ENCODE measurements at regions not wholly inside any gene's neighbourhood (a gene's known extent, or its start where the extent isn't known, plus 50 kb on each side); places are given as distances from the start of the nearest gene placed in this dataset.
A peak's percentile ranks its signal among the peaks of the same experiment; 100 is the strongest.

- H2BK12ac ChIP-seq (ENCODE audit: low read depth, low read length) = 0 out of 2 replicates have a peak overlapping the region, but pooled peaks have one; percentile 11
- no peak overlapping the region for H3K56ac ChIP-seq (replicated peaks; ENCODE audit: insufficient read length, low read depth, low read length)
- no peak overlapping the region for H3K14ac ChIP-seq (ENCODE audit: insufficient read length)
- DNase-seq (ENCODE audit: low read depth in 1 of 2, low spot score in 2 of 2) (no peak), FAIRE-seq (no peak)
- H3K4me2 ChIP-seq (ENCODE audit: insufficient read depth in 1 of 2, low read depth in 2 of 2, low read length in 2 of 2) = no peak overlapping the region
- H3K4me1 ChIP-seq (replicated peaks in 1 of 4; ENCODE audit: control insufficient read depth in 3 of 4, insufficient read depth in 4 of 4, low read length in 3 of 4) = peaks cover 7 to 25% (median 17%) of the 10 kb centered on the region in 4 experiments
- peak overlapping the region; percentile 62; the same call in 1 of the 2 replicates for H2BK15ac ChIP-seq (ENCODE audit: low read length)
- H3K23ac ChIP-seq (ENCODE audit: insufficient read length) = no peak overlapping the region
- no peak overlapping the region for H3K18ac ChIP-seq (ENCODE audit: extremely low read depth, low read length)
- no peak overlapping the region for H3K9ac ChIP-seq (replicated peaks in 1 of 4; ENCODE audit: extremely low read depth in 1 of 4, low read depth in 3 of 4, low read length in 3 of 4)
- no peak overlapping the region for H2BK20ac ChIP-seq (ENCODE audit: low read length)
- H4K5ac ChIP-seq (ENCODE audit: insufficient read length, low read depth, low read length) = no peak overlapping the region
- no peaks in the 10 kb centered on the region for H3K79me2 ChIP-seq (ENCODE audit: control insufficient read depth in 1 of 2, insufficient read depth in 2 of 2, low read length in 2 of 2)
- H2BK120ac ChIP-seq (replicated peaks; ENCODE audit: low read depth, low read length) = no peak overlapping the region
- H3K23me2 ChIP-seq (ENCODE audit: low read depth, low read length) = no peaks in the 10 kb centered on the region
- H3K27ac ChIP-seq (ENCODE audit: low read depth, low read length) = no peak overlapping the region
- peaks cover 5 to 9% of the 10 kb centered on the region in 2 experiments for H3K9me3 ChIP-seq (ENCODE audit: insufficient read depth in 2 of 2, low read depth in 1 of 2, low read length in 1 of 2)
- H3K4me3 ChIP-seq (ENCODE audit: extremely low read depth in 1 of 4, insufficient read depth in 2 of 4, low read depth in 3 of 4, low read length in 4 of 4) = no peak overlapping the region
- H3K79me1 ChIP-seq (ENCODE audit: low read depth, low read length) = no peaks in the 10 kb centered on the region
- WGBS, 2 experiments (ENCODE audit: extremely low coverage in 1 of 2, insufficient coverage in 1 of 2, insufficient read length in 1 of 2, insufficient replicate concordance in 2 of 2, low coverage in 1 of 2, low lambda C conversion rate in 2 of 2, missing lambda C conversion rate in 1 of 2) = 100% methylated on average over 1 of the region's 1 CpG; no CpG with 5 or more reads in 1 of the 2 experiments
- H2AFZ ChIP-seq (ENCODE audit: low read length) = no peak overlapping the region
- no peaks in the 10 kb centered on the region for H4K20me1 ChIP-seq (replicated peaks in 1 of 2; ENCODE audit: control insufficient read depth in 1 of 2, insufficient read depth in 2 of 2, low read length in 2 of 2)
- H3K4ac ChIP-seq (replicated peaks; ENCODE audit: insufficient read length, low read depth, low read length) = no peak overlapping the region
- TF ChIP-seq PHF8 (conservative IDR thresholded peaks at IDR 0.05; ENCODE audit: low read depth, low read length) (no peak), CHD2 (IDR thresholded peaks at IDR 0.05; ENCODE audit: low read length) (no peak), BCL11A (IDR thresholded peaks at IDR 0.05; ENCODE audit: low read depth in 2 of 2, low read length in 2 of 2) (no peak), E2F6 (IDR thresholded peaks at IDR 0.05) (no peak), POLR2AphosphoS5 (IDR thresholded peaks at IDR 0.05; ENCODE audit: low read depth, low read length) (no peak), GTF2F1 (IDR thresholded peaks at IDR 0.05; ENCODE audit: borderline replicate concordance, low read depth, low read length) (no peak), TCF12 (IDR thresholded peaks at IDR 0.05; ENCODE audit: low read depth, low read length) (no peak), JUN (IDR thresholded peaks at IDR 0.05; ENCODE audit: low read depth, low read length) (no peak)
- TF ChIP-seq, protein P1, sequence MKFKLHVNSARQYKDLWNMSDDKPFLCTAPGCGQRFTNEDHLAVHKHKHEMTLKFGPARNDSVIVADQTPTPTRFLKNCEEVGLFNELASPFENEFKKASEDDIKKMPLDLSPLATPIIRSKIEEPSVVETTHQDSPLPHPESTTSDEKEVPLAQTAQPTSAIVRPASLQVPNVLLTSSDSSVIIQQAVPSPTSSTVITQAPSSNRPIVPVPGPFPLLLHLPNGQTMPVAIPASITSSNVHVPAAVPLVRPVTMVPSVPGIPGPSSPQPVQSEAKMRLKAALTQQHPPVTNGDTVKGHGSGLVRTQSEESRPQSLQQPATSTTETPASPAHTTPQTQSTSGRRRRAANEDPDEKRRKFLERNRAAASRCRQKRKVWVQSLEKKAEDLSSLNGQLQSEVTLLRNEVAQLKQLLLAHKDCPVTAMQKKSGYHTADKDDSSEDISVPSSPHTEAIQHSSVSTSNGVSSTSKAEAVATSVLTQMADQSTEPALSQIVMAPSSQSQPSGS (IDR thresholded peaks at IDR 0.05; ENCODE audit: low read length) = no peak
- H4K8ac ChIP-seq (ENCODE audit: extremely low read depth, insufficient read depth, low read length) = no peak overlapping the region
- CTCF ChIA-PET (ENCODE audit: partially characterized antibody) = interaction anchor here (0.6 to 1.3 kb wide), 2 partner anchors 16 to 132 kb away, joined by 4 read pairs; no protein-coding TSS in a partner anchor
- H4K91ac ChIP-seq (replicated peaks; ENCODE audit: insufficient read length, low read length) = no peak overlapping the region
- H3K36me3 ChIP-seq (ENCODE audit: control insufficient read depth in 2 of 4, insufficient read depth in 4 of 4, low read length in 3 of 4) = peaks cover 0 to 3% (median 0%) of the 10 kb centered on the region in 4 experiments; a peak in 1 of 8 replicates
- H2BK5ac ChIP-seq (ENCODE audit: low read depth, low read length) = peak overlapping the region; percentile 19; the same call in 1 of the 2 replicates
- peak overlapping the region; percentile 78; the same call in 1 of the 2 replicates for H2AK5ac ChIP-seq (ENCODE audit: low read depth, low read length)
- POLR2A ChIA-PET (ENCODE audit: partially characterized antibody) = no interaction called here
- H3K27me3 ChIP-seq (replicated peaks in 1 of 4; ENCODE audit: control insufficient read depth in 3 of 4, extremely low read depth in 1 of 4, insufficient read depth in 3 of 4, low read length in 3 of 4) = no peaks in the 10 kb centered on the region
These were observed 176.6 kb upstream of the ARL4C start for GRCh38 chr2:234673501-234673900.
